ENCODE measurements at regions not wholly inside any gene's neighbourhood (a gene's known extent, or its start where the extent isn't known, plus 50 kb on each side); places are given as distances from the start of the nearest gene placed in this dataset.

DNA sequence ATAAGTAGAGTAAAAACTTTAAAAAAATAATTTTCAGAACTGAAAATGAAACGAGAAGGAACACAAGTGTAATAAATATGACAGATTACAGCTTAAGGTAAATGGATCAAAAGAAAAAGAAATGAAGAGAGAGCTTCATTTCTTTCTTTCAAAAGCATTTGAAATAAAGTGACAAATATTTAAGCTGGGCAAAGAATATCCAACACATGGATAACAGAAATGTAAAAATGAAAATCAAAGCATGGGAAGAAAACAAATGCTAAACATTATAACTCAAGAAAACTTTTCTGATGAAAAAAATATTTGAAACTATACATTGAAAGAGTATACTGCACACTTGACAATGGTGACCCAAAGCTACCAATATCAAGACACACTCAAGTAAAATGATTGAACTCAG lies 143.6 kb upstream of the IRX5 start:
- Histone ChIP-seq H3K27me3 (ENCODE audit: control insufficient read depth in 1 of 2, insufficient read depth in 1 of 2, low read length in 2 of 2) (peaks cover 0 to 3% of the 10 kb centered on the region in 2 experiments), H2BK12ac (ENCODE audit: low read length in 2 of 2) (no peak overlapping the region), H4K8ac (ENCODE audit: low read length) (no peak overlapping the region), H3K4me1 (ENCODE audit: control insufficient read depth, insufficient read depth, low read depth, low read length) (no peaks in the 10 kb centered on the region), H3K27ac (ENCODE audit: low read length, poor library complexity, severe bottlenecking) (no peak overlapping the region), H3K23ac (ENCODE audit: low read length in 2 of 2) (no peak overlapping the region), H3K4me3 (ENCODE audit: insufficient read depth in 1 of 2, low read depth in 1 of 2, low read length in 2 of 2) (no peak overlapping the region), H2BK120ac (ENCODE audit: low read depth, low read length) (no peak overlapping the region), H3K9me3 (ENCODE audit: control insufficient read depth, low read length) (peaks cover 24% of the 10 kb centered on the region), H3K4ac (ENCODE audit: low read depth in 1 of 2, low read length in 2 of 2) (no peak overlapping the region), H3K4me2 (ENCODE audit: low read length, poor library complexity, severe bottlenecking) (no peak overlapping the region), H3K9ac (ENCODE audit: low read length) (no peak overlapping the region), H2AFZ (ENCODE audit: low read depth, low read length) (no peak overlapping the region), H3K79me1 (replicated peaks; ENCODE audit: low read length, poor library complexity, severe bottlenecking) (no peaks in the 10 kb centered on the region), H4K91ac (ENCODE audit: low read length) (no peak overlapping the region), H2AK5ac (ENCODE audit: low read length, severe bottlenecking) (no peak overlapping the region), H3K18ac (ENCODE audit: low read depth in 1 of 2, low read length in 2 of 2) (no peak overlapping the region), H3K36me3 (ENCODE audit: control insufficient read depth in 1 of 2, insufficient read depth in 2 of 2, low read depth in 1 of 2, low read length in 2 of 2) (no peaks in the 10 kb centered on the region), H2BK5ac (ENCODE audit: low read depth, low read length, poor library complexity, severe bottlenecking) (no peak overlapping the region), H2BK15ac (ENCODE audit: low read depth, poor library complexity, severe bottlenecking) (no peak overlapping the region), H3K14ac (ENCODE audit: low read length in 2 of 2) (no peak overlapping the region)
- no peak for DNase-seq
- WGBS = no CpG with 5 or more reads among the region's 1 CpG

DNA sequence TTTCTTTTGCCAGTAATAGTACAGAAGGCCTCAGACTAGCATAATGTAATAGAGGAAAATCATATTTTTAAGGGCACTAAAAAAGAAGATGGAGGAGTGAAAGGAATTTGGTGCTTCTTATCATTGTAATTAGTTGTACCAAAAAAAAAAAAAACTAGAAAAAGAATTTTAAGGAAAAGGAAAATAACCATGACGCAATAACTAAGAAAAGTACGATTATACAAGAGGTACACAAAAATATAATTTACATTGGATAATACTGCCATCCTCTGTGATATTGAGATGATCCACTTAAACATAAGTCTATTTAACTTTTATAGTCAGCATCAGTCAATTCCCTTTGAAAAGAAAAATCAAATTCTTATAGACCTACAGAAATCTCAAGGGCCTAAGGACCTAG lies 146.7 kb upstream of the IRX5 start:
- Histone ChIP-seq H2BK120ac (ENCODE audit: low read depth, low read length) (no peak overlapping the region), H3K36me3 (ENCODE audit: control insufficient read depth in 1 of 2, insufficient read depth in 2 of 2, low read depth in 1 of 2, low read length in 2 of 2) (no peaks in the 10 kb centered on the region), H3K9ac (ENCODE audit: low read length) (no peak overlapping the region), H2BK15ac (ENCODE audit: low read depth, poor library complexity, severe bottlenecking) (no peak overlapping the region), H3K27ac (ENCODE audit: low read length, poor library complexity, severe bottlenecking) (no peak overlapping the region), H2BK5ac (ENCODE audit: low read depth, low read length, poor library complexity, severe bottlenecking) (no peak overlapping the region), H3K23ac (ENCODE audit: low read length in 2 of 2) (no peak overlapping the region), H3K4me1 (ENCODE audit: control insufficient read depth, insufficient read depth, low read depth, low read length) (no peaks in the 10 kb centered on the region), H4K8ac (ENCODE audit: low read length) (no peak overlapping the region), H4K91ac (ENCODE audit: low read length) (no peak overlapping the region), H3K27me3 (ENCODE audit: control insufficient read depth in 1 of 2, insufficient read depth in 1 of 2, low read length in 2 of 2) (peaks cover 0 to 3% of the 10 kb centered on the region in 2 experiments), H2BK12ac (ENCODE audit: low read length in 2 of 2) (no peak overlapping the region), H3K18ac (ENCODE audit: low read depth in 1 of 2, low read length in 2 of 2) (no peak overlapping the region), H3K4me3 (ENCODE audit: insufficient read depth in 1 of 2, low read depth in 1 of 2, low read length in 2 of 2) (no peak overlapping the region), H3K9me3 (ENCODE audit: control insufficient read depth, low read length) (peaks cover 24% of the 10 kb centered on the region), H2AK5ac (ENCODE audit: low read length, severe bottlenecking) (no peak overlapping the region), H3K79me1 (replicated peaks; ENCODE audit: low read length, poor library complexity, severe bottlenecking) (no peaks in the 10 kb centered on the region), H3K4ac (ENCODE audit: low read depth in 1 of 2, low read length in 2 of 2) (no peak overlapping the region), H2AFZ (ENCODE audit: low read depth, low read length) (no peak overlapping the region), H3K4me2 (ENCODE audit: low read length, poor library complexity, severe bottlenecking) (no peak overlapping the region), H3K14ac (ENCODE audit: low read length in 2 of 2) (no peak overlapping the region)
- no CpG with 5 or more reads among the region's 2 CpGs for WGBS
- no peak for DNase-seq

DNA sequence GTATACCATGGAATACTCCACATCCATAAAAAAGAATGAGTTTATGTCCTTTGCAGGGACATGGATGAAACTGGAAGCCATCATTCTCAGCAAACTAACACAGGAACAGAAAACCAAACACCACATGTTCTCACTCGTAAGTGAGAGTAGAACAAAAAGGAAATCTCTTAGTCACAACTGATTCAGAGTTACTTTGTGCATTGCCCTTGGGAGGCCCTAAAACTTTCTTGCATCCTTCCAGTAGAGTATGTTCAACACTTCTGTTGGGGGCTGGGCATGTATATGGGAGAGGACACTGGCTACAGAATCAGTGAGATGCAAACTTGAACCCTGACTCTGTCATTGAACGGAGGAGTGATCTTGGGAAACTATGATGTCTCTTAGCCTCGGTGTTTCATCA lies 147.4 kb upstream of the IRX5 start:
- no peak overlapping the region for H2BK120ac ChIP-seq (ENCODE audit: low read depth, low read length)
- H3K9ac ChIP-seq (ENCODE audit: low read length) = no peak overlapping the region
- no peak overlapping the region for H2BK15ac ChIP-seq (ENCODE audit: low read depth, poor library complexity, severe bottlenecking)
- H3K4me3 ChIP-seq (ENCODE audit: insufficient read depth in 1 of 2, low read depth in 1 of 2, low read length in 2 of 2) = no peak overlapping the region
- H2AK5ac ChIP-seq (ENCODE audit: low read length, severe bottlenecking) = no peak overlapping the region
- no peak overlapping the region for H3K18ac ChIP-seq (ENCODE audit: low read depth in 1 of 2, low read length in 2 of 2)
- no peak overlapping the region for H2AFZ ChIP-seq (ENCODE audit: low read depth, low read length)
- H3K4ac ChIP-seq (ENCODE audit: low read depth in 1 of 2, low read length in 2 of 2) = no peak overlapping the region
- H3K79me1 ChIP-seq (replicated peaks; ENCODE audit: low read length, poor library complexity, severe bottlenecking) = no peaks in the 10 kb centered on the region
- H3K4me2 ChIP-seq (ENCODE audit: low read length, poor library complexity, severe bottlenecking) = no peak overlapping the region
- H3K36me3 ChIP-seq (ENCODE audit: control insufficient read depth in 1 of 2, insufficient read depth in 2 of 2, low read depth in 1 of 2, low read length in 2 of 2) = no peaks in the 10 kb centered on the region
- H3K9me3 ChIP-seq (ENCODE audit: control insufficient read depth, low read length) = peaks cover 24% of the 10 kb centered on the region
- H3K4me1 ChIP-seq (ENCODE audit: control insufficient read depth, insufficient read depth, low read depth, low read length) = no peaks in the 10 kb centered on the region
- no peak for DNase-seq
- H3K14ac ChIP-seq (ENCODE audit: low read length in 2 of 2) = no peak overlapping the region
- no peak overlapping the region for H4K8ac ChIP-seq (ENCODE audit: low read length)
- H2BK5ac ChIP-seq (ENCODE audit: low read depth, low read length, poor library complexity, severe bottlenecking) = no peak overlapping the region
- H4K91ac ChIP-seq (ENCODE audit: low read length) = no peak overlapping the region
- 73% methylated on average over 2 of the region's 3 CpGs for WGBS
- H3K27ac ChIP-seq (ENCODE audit: low read length, poor library complexity, severe bottlenecking) = no peak overlapping the region
- H2BK12ac ChIP-seq (ENCODE audit: low read length in 2 of 2) = no peak overlapping the region
- no peak overlapping the region for H3K23ac ChIP-seq (ENCODE audit: low read length in 2 of 2)
- peaks cover 0 to 4% of the 10 kb centered on the region in 2 experiments for H3K27me3 ChIP-seq (ENCODE audit: control insufficient read depth in 1 of 2, insufficient read depth in 1 of 2, low read length in 2 of 2)

DNA sequence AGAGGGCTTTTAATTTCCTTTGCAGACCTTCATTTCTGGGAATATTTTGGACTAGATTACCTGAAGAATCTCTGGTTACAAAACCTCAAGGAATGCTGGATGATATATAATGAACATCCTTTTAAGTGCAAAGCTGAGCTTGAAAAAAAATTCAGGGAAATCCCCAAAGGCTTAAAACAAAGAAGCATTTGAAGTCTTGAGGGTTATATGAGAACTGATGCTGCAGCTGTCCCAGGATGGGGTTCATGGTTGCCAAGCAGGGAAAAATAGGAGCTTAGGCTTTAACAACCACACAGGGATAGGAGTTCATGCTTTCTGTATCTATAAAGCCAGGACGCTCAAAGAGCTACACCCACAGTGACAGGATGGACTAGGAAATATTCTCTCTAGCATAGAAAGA lies 150.4 kb upstream of the IRX5 start:
- H3K9me3 ChIP-seq (ENCODE audit: control insufficient read depth, low read length) = no peaks in the 10 kb centered on the region
- H2BK12ac ChIP-seq (ENCODE audit: low read length in 2 of 2) = no peak overlapping the region
- no peak overlapping the region for H3K14ac ChIP-seq (ENCODE audit: low read length in 2 of 2)
- no peak overlapping the region for H3K18ac ChIP-seq (ENCODE audit: low read depth in 1 of 2, low read length in 2 of 2)
- H2BK5ac ChIP-seq (ENCODE audit: low read depth, low read length, poor library complexity, severe bottlenecking) = no peak overlapping the region
- no peak overlapping the region for H4K91ac ChIP-seq (ENCODE audit: low read length)
- no peak overlapping the region for H3K4me3 ChIP-seq (ENCODE audit: insufficient read depth in 1 of 2, low read depth in 1 of 2, low read length in 2 of 2)
- peaks cover 0 to 12% of the 10 kb centered on the region in 2 experiments for H3K27me3 ChIP-seq (ENCODE audit: control insufficient read depth in 1 of 2, insufficient read depth in 1 of 2, low read length in 2 of 2)
- no peak overlapping the region for H2BK120ac ChIP-seq (ENCODE audit: low read depth, low read length)
- WGBS = no CpG with 5 or more reads among the region's 1 CpG
- H3K4me2 ChIP-seq (ENCODE audit: low read length, poor library complexity, severe bottlenecking) = no peak overlapping the region
- H2AFZ ChIP-seq (ENCODE audit: low read depth, low read length) = no peak overlapping the region
- no peaks in the 10 kb centered on the region for H3K4me1 ChIP-seq (ENCODE audit: control insufficient read depth, insufficient read depth, low read depth, low read length)
- H2BK15ac ChIP-seq (ENCODE audit: low read depth, poor library complexity, severe bottlenecking) = no peak overlapping the region
- no peak overlapping the region for H3K9ac ChIP-seq (ENCODE audit: low read length)
- H3K4ac ChIP-seq (ENCODE audit: low read depth in 1 of 2, low read length in 2 of 2) = no peak overlapping the region
- H3K36me3 ChIP-seq (ENCODE audit: control insufficient read depth in 1 of 2, insufficient read depth in 2 of 2, low read depth in 1 of 2, low read length in 2 of 2) = no peaks in the 10 kb centered on the region
- no peak overlapping the region for H2AK5ac ChIP-seq (ENCODE audit: low read length, severe bottlenecking)
- H3K79me1 ChIP-seq (replicated peaks; ENCODE audit: low read length, poor library complexity, severe bottlenecking) = no peaks in the 10 kb centered on the region
- DNase-seq = no peak
- H3K27ac ChIP-seq (ENCODE audit: low read length, poor library complexity, severe bottlenecking) = no peak overlapping the region
- no peak overlapping the region for H4K8ac ChIP-seq (ENCODE audit: low read length)
- H3K23ac ChIP-seq (ENCODE audit: low read length in 2 of 2) = no peak overlapping the region
